GM12892 (cell line): ENCODE measurements at regions not wholly inside any gene's neighbourhood (a gene's known extent, or its start where the extent isn't known, plus 50 kb on each side); places are given as distances from the start of the nearest gene placed in this dataset.

Experiments
- POLR2A ChIP-seq: IDR thresholded peaks from 2 replicates; pipeline ENCODE4 v1.6.1; 2011; ENCODE audit warnings: low read depth, low read length, control low read depth
- POLR2AphosphoS5 ChIP-seq: IDR thresholded peaks from 2 replicates; pipeline ENCODE4 v1.6.1; 2011; ENCODE audit warnings: low read depth, low read length, control low read depth

DNA sequence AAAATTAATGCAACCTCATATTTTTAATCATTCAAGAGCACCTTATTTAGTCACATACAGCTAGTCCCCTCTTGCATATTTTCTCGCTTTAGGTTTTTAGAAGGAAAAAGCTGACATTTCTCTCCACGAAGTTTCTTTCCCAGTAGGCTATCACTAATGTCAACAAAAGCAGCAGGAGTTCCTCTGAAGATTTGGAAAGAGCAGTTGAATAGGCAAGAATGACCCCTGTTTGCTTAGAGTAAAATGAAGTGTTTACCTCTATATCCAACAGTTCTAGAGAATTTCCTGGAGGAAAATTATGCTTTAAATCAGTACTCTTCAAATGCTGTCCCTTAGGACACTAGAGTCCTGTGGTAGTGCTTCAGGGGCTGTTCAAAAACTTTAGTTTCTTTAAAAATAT lies 188.1 kb upstream of the PRKD1 start:
- TF ChIP-seq POLR2A (no peak), POLR2AphosphoS5 (no peak)
